KOPT-K1 (cell line): ENCODE measurements at regions not wholly inside any gene's neighbourhood (a gene's known extent, or its start where the extent isn't known, plus 50 kb on each side); places are given as distances from the start of the nearest gene placed in this dataset.

Experiments
- H3K27ac ChIP-seq: fragments of 200-600 bp; sonication (generic); 2 replicates; pipeline ENCODE4 v1.5.1; 2016; ENCODE audit warnings: antibody characterized with exemption, mild to moderate bottlenecking, low read depth, low read length; ENCODE audit not compliant: poor library complexity, severe bottlenecking
- H3K36me3 ChIP-seq: fragments of 200-600 bp; sonication (generic); 2 replicates; pipeline ENCODE4 v1.5.1; 2017; ENCODE audit warnings: antibody characterized with exemption, mild to moderate bottlenecking, low read length, moderate library complexity; ENCODE audit not compliant: insufficient read depth
- H3K9me3 ChIP-seq: fragments of 200-600 bp; sonication (generic); 2 replicates; pipeline ENCODE4 v1.5.1; 2017; ENCODE audit warnings: antibody characterized with exemption, low read length, mild to moderate bottlenecking; ENCODE audit not compliant: insufficient read depth, poor library complexity, severe bottlenecking

DNA sequence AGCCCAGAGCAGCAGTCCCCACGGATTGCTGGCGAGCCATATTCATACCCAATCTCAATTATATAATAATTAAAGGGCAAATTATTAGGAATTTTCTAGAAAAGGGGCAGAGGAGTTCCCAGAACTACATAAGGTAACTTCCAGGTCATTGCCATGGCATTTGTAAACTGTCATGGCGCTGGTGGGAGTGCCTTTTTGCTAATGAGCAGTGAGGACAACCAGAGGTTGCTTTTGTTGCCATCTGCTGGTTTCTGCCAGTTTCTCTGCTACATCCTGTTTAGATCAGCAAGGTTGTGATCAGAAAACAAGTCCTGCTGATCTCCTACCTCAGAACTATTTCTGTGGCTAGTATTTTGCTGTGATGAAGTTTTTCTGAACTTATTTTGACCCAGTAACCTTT, 159.8 kb upstream of the PIEZO2 start:
- H3K27ac ChIP-seq = no peak overlapping the region
- no peaks in the 10 kb centered on the region for H3K36me3 ChIP-seq
- no peaks in the 10 kb centered on the region for H3K9me3 ChIP-seq

DNA sequence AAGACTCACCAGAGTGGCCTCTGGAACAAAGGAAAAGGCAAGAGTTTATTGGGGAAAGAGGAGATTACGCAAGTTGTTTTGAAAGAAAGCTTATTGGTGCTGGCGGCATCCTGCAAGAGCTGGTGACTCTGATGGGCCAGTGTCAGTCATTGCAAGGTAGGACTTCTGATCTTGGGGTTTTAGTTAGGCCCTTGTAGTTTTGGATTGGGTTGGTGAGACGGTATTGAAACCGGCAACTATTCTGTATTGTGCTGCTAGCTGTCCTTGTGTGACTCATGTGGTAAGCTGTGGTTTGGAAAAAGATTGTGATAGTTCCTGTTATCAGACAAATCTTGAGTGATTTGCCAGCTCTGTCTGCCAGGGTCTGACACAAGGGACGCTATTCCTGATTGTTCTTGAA, 159.1 kb upstream of the PIEZO2 start:
- H3K9me3 ChIP-seq = no peaks in the 10 kb centered on the region
- no peak overlapping the region for H3K27ac ChIP-seq
- H3K36me3 ChIP-seq = no peaks in the 10 kb centered on the region

DNA sequence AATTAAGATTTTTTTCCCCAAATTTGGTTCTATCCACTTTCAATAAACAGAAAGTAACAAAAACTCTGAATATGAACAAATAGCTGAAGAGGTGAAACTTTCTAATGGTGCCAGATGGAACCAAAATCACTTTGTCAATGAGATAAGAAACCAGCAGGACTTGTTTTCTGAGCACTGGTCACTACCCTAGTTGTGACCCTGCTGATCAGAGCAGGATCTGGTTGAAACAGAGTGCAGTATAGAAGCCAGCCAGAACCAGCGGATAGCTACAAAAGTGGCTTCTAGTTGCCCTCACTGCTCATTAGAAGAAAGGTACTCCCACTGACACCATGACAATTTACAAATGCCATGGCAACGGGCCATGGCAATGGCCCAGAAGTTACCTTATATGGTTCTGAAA, 158.3 kb upstream of the PIEZO2 start:
- no peaks in the 10 kb centered on the region for H3K36me3 ChIP-seq
- no peaks in the 10 kb centered on the region for H3K9me3 ChIP-seq
- H3K27ac ChIP-seq = no peak overlapping the region

DNA sequence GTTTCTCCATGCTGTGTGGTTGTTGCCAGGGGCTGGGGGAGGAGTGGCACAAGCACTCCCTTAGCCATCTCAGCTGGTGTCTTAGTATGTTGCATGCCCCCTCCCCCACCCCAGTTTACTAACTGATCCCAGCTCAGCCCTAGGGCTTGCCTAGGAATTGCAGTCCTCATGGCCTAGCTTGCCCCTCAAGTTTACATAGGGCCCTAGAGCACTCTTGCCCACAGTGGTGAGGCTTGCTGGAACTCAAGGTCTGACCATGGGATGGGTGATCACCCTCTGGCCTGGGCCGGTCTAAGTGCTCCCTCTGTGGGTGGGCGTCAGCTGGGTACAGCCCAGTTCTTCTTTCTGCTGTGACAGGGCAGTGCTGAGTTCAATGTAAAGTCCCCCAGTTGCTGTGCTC, 156.1 kb upstream of the PIEZO2 start:
- no peaks in the 10 kb centered on the region for H3K9me3 ChIP-seq
- no peak overlapping the region for H3K27ac ChIP-seq
- no peaks in the 10 kb centered on the region for H3K36me3 ChIP-seq

DNA sequence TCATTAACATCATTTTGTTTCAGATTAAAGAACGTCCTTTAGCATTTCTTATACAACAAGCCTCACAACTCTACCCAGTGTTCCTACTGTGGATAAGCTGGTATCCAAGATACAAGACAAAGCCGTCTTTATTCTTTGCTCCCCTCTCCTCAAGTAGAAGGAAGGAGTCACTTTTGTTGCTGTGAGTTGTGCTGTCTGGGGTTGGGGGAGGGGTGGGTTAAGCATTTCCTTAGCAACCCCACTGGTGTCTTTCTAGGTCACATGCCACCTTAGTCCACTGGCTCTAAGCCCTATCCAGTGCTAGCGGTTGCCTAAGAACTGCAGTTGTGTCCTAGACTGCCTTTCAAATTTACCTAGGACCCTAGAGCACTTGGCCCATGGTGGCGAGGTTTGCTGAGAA, 155.6 kb upstream of the PIEZO2 start:
- no peak overlapping the region for H3K27ac ChIP-seq
- no peaks in the 10 kb centered on the region for H3K36me3 ChIP-seq
- no peaks in the 10 kb centered on the region for H3K9me3 ChIP-seq

DNA sequence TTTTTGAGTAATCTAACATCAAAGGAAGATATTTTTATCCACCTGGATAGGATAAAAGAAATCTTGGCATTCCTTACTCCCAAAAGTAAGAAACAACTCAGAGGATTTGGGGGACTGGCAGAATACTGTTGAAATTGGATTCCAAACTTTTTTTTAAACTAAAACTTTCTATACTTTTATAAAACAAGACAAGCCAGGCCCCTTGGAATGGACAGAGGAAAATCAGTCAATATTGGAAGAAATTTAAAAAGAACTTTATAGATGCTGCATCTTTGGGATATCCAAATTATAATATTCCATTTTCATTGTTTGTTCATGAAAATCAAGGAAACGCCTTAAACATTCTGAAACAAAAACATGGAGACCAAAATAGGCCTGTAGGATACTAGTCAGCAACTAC, 147.6 kb upstream of the PIEZO2 start:
- Histone ChIP-seq H3K36me3 (no peaks in the 10 kb centered on the region), H3K9me3 (no peaks in the 10 kb centered on the region), H3K27ac (no peak overlapping the region)

DNA sequence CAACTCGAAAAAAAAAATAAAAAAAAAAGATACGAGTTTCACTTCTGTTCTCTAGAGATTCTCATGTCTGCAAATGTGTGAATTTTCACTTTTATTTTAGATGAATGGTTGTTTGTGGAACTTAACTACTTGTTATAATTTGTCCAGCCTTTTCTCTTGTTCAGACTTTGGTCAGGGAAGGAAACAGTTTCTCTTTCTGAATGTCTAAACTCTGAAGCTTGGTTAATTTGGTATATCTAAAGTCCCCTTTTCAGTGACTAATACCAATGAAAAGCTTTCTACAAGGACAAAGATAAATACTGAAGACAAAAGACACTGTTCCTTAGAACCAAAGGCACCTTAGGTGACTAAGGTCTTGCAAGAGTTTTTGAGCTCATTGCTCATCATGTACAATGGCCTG, 144.4 kb upstream of the PIEZO2 start:
- H3K27ac ChIP-seq = no peak overlapping the region

DNA sequence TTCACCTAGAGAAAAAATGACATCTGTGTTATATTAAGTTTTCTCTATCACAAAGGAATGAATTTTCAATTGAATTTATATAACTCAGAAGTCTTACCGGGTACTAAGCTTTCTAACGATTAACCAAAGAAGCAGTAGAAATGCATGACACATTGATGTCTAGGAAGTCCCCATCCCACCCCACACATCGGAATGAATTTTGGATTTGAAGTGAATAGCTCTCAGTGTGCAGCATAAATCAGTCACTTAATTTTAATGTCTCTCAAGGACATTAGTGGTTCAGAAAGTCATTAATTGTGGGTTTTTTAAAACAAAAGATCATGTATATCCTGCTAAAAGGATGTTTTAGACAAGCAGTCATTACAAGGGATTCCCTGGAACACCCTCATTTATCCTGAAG, 141.4 kb upstream of the PIEZO2 start:
- Histone ChIP-seq H3K36me3 (no peaks in the 10 kb centered on the region), H3K27ac (no peak overlapping the region), H3K9me3 (no peaks in the 10 kb centered on the region)

More for the DNA sequence above, 144.4 kb upstream of the PIEZO2 start:
- H3K36me3 ChIP-seq = no peaks in the 10 kb centered on the region
- H3K9me3 ChIP-seq = no peaks in the 10 kb centered on the region

DNA sequence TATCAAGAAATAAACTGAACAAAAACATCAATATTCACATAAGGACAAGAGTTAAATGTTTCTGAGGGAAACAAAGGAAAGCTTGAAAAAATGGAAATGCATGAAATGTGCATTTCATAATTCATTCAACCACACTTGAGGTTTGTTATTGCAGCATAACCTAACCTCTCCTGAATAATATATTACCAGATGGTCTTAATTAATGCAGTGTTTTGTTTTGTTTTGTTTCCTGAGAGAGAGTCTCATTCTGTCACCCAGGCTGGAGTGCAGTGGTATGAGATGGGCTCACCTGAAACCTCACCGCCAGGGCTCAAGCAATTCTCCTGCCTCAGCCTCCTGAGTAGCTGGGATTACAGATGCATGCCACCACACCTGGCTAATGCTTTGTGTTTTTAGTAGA, 139.9 kb upstream of the PIEZO2 start:
- no peaks in the 10 kb centered on the region for H3K36me3 ChIP-seq
- H3K9me3 ChIP-seq = no peaks in the 10 kb centered on the region
- no peak overlapping the region for H3K27ac ChIP-seq

DNA sequence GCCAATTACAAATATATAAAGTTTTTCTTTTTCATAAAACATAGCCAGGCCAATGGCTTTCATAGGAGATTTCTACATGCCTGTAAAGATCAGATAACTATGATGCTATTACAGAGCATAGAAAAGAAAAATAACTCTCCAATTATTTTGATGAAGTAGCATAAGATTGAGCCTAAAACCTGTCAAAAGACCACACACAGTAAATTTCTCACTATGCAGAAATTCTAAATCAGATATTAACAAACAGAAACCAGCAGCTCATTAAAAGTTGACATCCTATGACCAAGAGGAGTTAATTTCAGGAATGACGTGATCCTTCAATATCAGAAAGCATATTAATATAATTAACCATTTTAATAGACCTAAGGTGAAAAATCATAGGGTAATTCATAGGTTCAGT, 139.0 kb upstream of the PIEZO2 start:
- Histone ChIP-seq H3K36me3 (no peaks in the 10 kb centered on the region), H3K9me3 (no peaks in the 10 kb centered on the region), H3K27ac (no peak overlapping the region)

DNA sequence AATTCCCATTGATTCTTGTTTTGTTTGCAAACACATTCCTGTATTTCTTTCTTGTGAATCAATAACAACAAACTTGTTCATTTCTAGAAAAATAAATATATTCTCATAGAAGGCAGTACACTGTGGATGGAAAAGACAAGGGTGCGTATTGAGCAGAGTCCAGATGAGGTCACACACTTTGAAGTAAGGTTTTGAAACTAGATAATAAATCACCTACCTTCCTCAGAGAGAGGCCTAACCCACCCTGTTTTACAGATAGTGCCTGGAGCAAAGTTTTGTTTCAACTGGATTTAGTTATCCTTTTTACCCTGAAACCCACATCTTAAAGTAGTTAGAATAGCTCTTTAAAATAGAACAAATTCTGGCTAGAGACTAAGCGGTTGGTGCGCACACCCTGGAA, 137.1 kb upstream of the PIEZO2 start:
- Histone ChIP-seq H3K9me3 (no peaks in the 10 kb centered on the region), H3K36me3 (no peaks in the 10 kb centered on the region), H3K27ac (no peak overlapping the region)

DNA sequence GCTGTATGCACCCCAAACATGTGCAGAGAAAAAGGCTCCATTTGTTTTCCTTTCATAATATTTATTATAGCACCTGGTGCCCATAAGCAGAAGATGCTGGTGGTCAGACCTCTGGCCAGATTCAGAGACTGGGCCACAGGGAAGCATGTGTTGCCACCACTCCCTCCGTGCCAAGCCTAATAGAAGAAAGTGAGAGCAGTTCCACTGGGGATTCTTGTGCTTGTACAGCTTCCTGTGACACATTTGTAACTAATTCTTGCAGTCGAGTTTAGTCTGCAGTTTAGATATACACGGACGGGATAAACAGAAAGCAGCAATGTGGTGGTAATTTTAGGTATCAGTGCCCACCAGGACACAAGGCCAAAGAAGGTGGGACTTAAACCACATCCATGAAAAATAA, 135.4 kb upstream of the PIEZO2 start:
- Histone ChIP-seq H3K27ac (no peak overlapping the region), H3K36me3 (no peaks in the 10 kb centered on the region), H3K9me3 (no peaks in the 10 kb centered on the region)

DNA sequence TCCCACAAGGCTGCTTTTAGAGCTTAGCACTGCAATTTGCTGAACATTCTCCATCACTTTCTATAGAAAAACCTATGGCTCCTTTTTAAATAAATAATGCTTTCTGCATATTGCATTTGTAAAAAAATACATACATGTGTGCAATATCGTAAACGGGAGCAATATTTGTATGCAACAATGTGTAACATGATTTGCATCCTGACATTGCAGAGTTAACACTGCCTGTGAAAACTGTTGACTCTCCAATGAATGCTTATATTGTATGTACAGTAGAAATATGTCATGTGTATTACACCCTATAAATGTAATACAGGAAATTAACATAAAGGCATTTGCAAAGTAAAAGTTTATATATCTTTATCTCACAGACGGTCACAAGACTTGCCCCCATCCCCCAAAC, 135.0 kb upstream of the PIEZO2 start:
- Histone ChIP-seq H3K36me3 (no peaks in the 10 kb centered on the region), H3K27ac (no peak overlapping the region), H3K9me3 (no peaks in the 10 kb centered on the region)

DNA sequence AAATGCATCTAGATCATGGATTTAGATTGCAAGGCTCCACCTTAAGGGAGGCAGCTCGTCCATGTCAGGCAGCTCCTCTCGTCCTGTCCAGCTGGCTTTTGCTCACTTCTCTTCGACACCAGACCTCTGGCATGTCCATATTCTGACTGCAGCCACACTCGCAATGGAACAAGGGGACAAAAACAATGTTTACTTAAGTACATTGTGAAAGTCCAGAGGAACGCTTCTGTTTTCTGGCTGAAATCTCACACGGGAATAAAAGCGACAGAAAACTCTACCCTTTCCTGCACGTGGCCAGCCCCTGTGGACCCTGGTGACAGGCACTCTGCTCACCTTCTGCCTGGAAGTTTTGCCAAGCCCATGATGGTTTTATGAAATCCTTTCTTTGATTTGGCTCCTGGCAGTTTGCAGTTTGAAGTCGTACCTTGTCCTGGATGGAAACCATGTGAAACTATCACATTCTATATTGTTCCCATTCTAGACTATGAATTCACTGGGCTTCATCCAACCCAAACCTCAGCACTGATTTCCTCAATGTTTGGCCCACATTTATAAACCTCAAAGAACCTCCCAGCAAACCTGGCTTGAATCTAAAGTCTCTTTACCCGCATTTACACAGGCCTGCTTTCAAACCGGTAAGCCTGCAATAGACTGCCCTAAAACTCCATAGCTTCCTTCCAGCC, 134.3 kb upstream of the PIEZO2 start:
- Histone ChIP-seq H3K27ac (no peak overlapping the region), H3K36me3 (no peaks in the 10 kb centered on the region), H3K9me3 (no peaks in the 10 kb centered on the region)

DNA sequence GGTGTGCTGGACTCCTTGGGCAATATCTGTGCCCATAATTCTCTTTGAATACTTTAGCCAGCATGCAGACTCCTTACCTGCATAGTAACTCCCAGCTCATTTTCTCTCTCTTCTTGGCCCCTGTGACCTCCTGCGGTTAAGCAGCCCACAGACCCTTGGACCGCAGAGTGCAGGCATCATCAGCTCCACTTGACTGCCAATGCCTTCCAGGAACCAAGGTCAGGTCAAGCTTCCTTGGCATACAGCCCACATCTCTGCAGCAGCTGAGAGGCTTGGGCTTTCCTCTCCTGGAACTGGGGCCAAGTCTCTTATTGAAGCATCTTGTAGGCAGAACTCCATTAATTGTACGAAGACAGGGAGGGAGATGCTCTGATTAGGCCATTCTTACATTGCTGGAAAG, 130.1 kb upstream of the PIEZO2 start:
- Histone ChIP-seq H3K36me3 (no peaks in the 10 kb centered on the region), H3K9me3 (no peaks in the 10 kb centered on the region), H3K27ac (no peak overlapping the region)

DNA sequence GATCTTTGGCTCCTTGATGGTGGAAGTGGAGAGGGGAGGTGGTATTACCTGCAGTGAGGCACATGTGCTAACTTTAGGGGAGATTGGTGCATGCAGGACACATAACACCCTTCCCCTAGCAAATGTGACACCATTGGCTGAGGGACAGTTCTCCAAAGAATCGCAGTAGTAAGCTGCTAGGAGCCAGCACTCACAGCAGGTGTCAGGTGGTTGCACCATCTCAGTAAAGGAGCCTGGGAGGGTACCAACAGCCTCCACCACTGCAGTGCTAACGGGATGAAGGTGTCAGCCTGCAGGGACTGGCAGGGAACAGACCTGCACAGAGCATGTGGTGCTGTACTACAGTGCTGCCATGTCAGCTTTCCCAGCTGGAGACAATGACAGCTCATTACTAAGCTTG, 127.3 kb upstream of the PIEZO2 start:
- H3K27ac ChIP-seq = no peak overlapping the region
- no peaks in the 10 kb centered on the region for H3K36me3 ChIP-seq
- no peaks in the 10 kb centered on the region for H3K9me3 ChIP-seq
